ENCODE measurements at regions not wholly inside any gene's neighbourhood (a gene's known extent, or its start where the extent isn't known, plus 50 kb on each side); places are given as distances from the start of the nearest gene placed in this dataset.

- TF ChIP-seq MAX (IDR thresholded peaks at IDR 0.05) = no peak
- no peak for TF ChIP-seq FOXA1 (IDR thresholded peaks at IDR 0.05)
- no peak for TF ChIP-seq CTCF (IDR thresholded peaks at IDR 0.05; ENCODE audit: low read depth, low read length, missing input control)
- TF ChIP-seq JUND (IDR thresholded peaks at IDR 0.05) = no peak
- TF ChIP-seq REST (IDR thresholded peaks at IDR 0.05) = no peak
- no peak for TF ChIP-seq YY1 (IDR thresholded peaks at IDR 0.05)
- TF ChIP-seq ZBTB33 (IDR thresholded peaks at IDR 0.05) = no peak
- TF ChIP-seq GABPA (IDR thresholded peaks at IDR 0.05 in 1 of 2, conservative IDR thresholded peaks at IDR 0.05 in 1 of 2) = no peak
- TF ChIP-seq RAD21 (IDR thresholded peaks at IDR 0.05) = no peak
- no peak for TF ChIP-seq HNF4G (IDR thresholded peaks at IDR 0.05)
- TF ChIP-seq RXRA (IDR thresholded peaks at IDR 0.05) = no peak
These were observed 314.2 kb upstream of the MYT1L start for GRCh38 chr2:2645162-2645855.

Measured in liver (tissue), 3 donors.